Psoas muscle (tissue), 7 donors: ENCODE measurements at regions not wholly inside any gene's neighbourhood (a gene's known extent, or its start where the extent isn't known, plus 50 kb on each side); places are given as distances from the start of the nearest gene placed in this dataset.

Source experiments
- ATAC-seq, 4 donors: fragments of 200-7000 bp; cut with Tn5 transposase; one replicate each; pipeline ENCODE4 v1.9.1; 2020; ENCODE audit warnings: moderate library complexity in 3 of 4, mild to moderate bottlenecking in 2 of 4
- DNase-seq, 2 donors: peaks; one replicate each; pipeline ENCODE4 v3.0.0-alpha.2; 2020
- H3K27ac ChIP-seq: fragments of 200-600 bp; one replicate; pipeline ENCODE4 v1.8.0; 2022
- H3K27me3 ChIP-seq, 3 donors: fragments of 200-600 bp in 1 of 3; one replicate each; pipeline versions ENCODE4 v1.6.1 to v1.8.0; 2013 to 2022; ENCODE audit warnings: low read length in 2 of 3, mild to moderate bottlenecking in 2 of 3, moderate library complexity in 1 of 3; ENCODE audit not compliant: insufficient read depth in 3 of 3
- H3K36me3 ChIP-seq, 2 donors: fragments of 200-600 bp in 1 of 2; one replicate each; pipeline versions ENCODE4 v1.6.1 to v1.8.0; 2013 to 2022; ENCODE audit warnings: low read depth in 1 of 2, mild to moderate bottlenecking in 1 of 2, moderate library complexity in 1 of 2; ENCODE audit not compliant: insufficient read depth in 1 of 2
- H3K4me1 ChIP-seq: fragments of 200-600 bp; one replicate; pipeline ENCODE4 v1.8.0; 2022
- H3K4me3 ChIP-seq: fragments of 200-600 bp; one replicate; pipeline ENCODE4 v1.8.0; 2022; ENCODE audit warnings: mild to moderate bottlenecking
- H3K9me3 ChIP-seq: fragments of 200-600 bp; one replicate; pipeline ENCODE4 v1.8.0; 2022
- CTCF ChIP-seq: fragments of 200-600 bp; IDR thresholded peaks from one replicate; pipeline ENCODE4 v1.8.0; 2022; ENCODE audit warnings: antibody characterized with exemption
- WGBS, 3 donors: extraction: QIAGEN DNeasy Blood & Tissue Kit; methylation state at CpG; one replicate each; pipeline versions ENCODE4 v1.1.6 to v1.1.7; 2013; 5-methylcytosine and 5-hydroxymethylcytosine counted together
- intact Hi-C, 2 donors: fragments of 100-400 bp; cut with DNase I; formaldehyde crosslinking; loops; one replicate each; pipeline versions ENCODE4 v1.11.0 to v1.14.2; 2022
- donor health status: healthy with polysubstance abuse.
- donor health status: DM: no; HTN: no; CAD: no; lungs with moderate emphysema.
- donor health status: Bipolar disorder and iron deficiency.
- donor health status: healthy.
- donor health status: DM: yes; HTN: yes; CAD: no.
- donor health status: DM: no; HTN: no; CAD: no.
- donor health status: DM: yes; HTN: yes; CAD: no.

- DNase-seq (no peak), ATAC-seq (no peak)
- 74 to 78% (median 74%) methylated on average over 2 of the region's 2 CpGs for WGBS, 3 donors
- H3K9me3 ChIP-seq: no peaks in the 10 kb centered on the region
- no peak for TF ChIP-seq CTCF
- no peaks in the 10 kb centered on the region for H3K4me1 ChIP-seq
- H3K4me3 ChIP-seq: no peak overlapping the region
- intact Hi-C loops: no loop called here
- no peaks in the 10 kb centered on the region for H3K27me3 ChIP-seq
- H3K27ac ChIP-seq: no peak overlapping the region
- no peaks in the 10 kb centered on the region for H3K36me3 ChIP-seq
Observed at GRCh38 chr16:61313931-61314330, 722.3 kb downstream of the CDH8 start.

GRCh38 chr16:61309386-61309785 is 726.9 kb downstream of the CDH8 start:
- intact Hi-C loops: no loop called here
- Histone ChIP-seq H3K36me3 (no peaks in the 10 kb centered on the region), H3K27ac (no peak overlapping the region), H3K4me1 (no peaks in the 10 kb centered on the region), H3K4me3 (no peak overlapping the region), H3K27me3 (no peaks in the 10 kb centered on the region), H3K9me3 (no peaks in the 10 kb centered on the region)
- WGBS, 3 donors: 49 to 50% (median 50%) methylated on average over 1 of the region's 1 CpG
- DNase-seq (no peak), ATAC-seq (no peak)
- no peak for TF ChIP-seq CTCF

GRCh38 chr16:61306204-61306603 is 730.0 kb downstream of the CDH8 start:
- intact Hi-C loops: no loop called here
- 88 to 90% (median 90%) methylated on average over 6 of the region's 6 CpGs for WGBS, 3 donors

GRCh38 chr16:61296814-61297213 is 739.4 kb downstream of the CDH8 start:
- intact Hi-C loops: no loop called here
- no peak overlapping the region for H3K4me3 ChIP-seq
- DNase-seq (no peak), ATAC-seq (no peak)
- H3K9me3 ChIP-seq: no peaks in the 10 kb centered on the region
- H3K27me3 ChIP-seq: no peaks in the 10 kb centered on the region
- H3K27ac ChIP-seq: no peak overlapping the region
- 81 to 87% (median 84%) methylated on average over 3 of the region's 3 CpGs for WGBS, 3 donors
- H3K4me1 ChIP-seq: no peaks in the 10 kb centered on the region
- no peak for TF ChIP-seq CTCF
- H3K36me3 ChIP-seq: no peaks in the 10 kb centered on the region

More at GRCh38 chr16:61306204-61306603, 730.0 kb downstream of the CDH8 start:
- Histone ChIP-seq H3K4me3 (no peak overlapping the region), H3K9me3 (no peaks in the 10 kb centered on the region), H3K4me1 (no peaks in the 10 kb centered on the region), H3K36me3 (no peaks in the 10 kb centered on the region), H3K27ac (no peak overlapping the region), H3K27me3 (no peaks in the 10 kb centered on the region)
- TF ChIP-seq CTCF: no peak
- DNase-seq (no peak), ATAC-seq (no peak)

GRCh38 chr16:61296305-61296704 is 739.9 kb downstream of the CDH8 start:
- Histone ChIP-seq H3K9me3 (no peaks in the 10 kb centered on the region), H3K27ac (no peak overlapping the region), H3K27me3 (no peaks in the 10 kb centered on the region), H3K36me3 (no peaks in the 10 kb centered on the region), H3K4me3 (no peak overlapping the region), H3K4me1 (no peaks in the 10 kb centered on the region)
- DNase-seq (no peak), ATAC-seq (no peak)
- intact Hi-C loops: no loop called here
- TF ChIP-seq CTCF: no peak
- WGBS, 3 donors: 78 to 86% (median 84%) methylated on average over 7 of the region's 7 CpGs
